NCI-H748 (cell line): ENCODE measurements at regions not wholly inside any gene's neighbourhood (a gene's known extent, or its start where the extent isn't known, plus 50 kb on each side); places are given as distances from the start of the nearest gene placed in this dataset.

Experiments
- DNase-seq: peaks from one replicate; lab custom pipeline; 2025; ENCODE audit not compliant: unreplicated experiment; lab: John Stamatoyannopoulos, UW

- DNase-seq: no peak
Observed at GRCh38 chr18:25962919-25963318, 127.5 kb downstream of the SS18 start.

GRCh38 chr18:25962176-25962575 is 128.2 kb downstream of the SS18 start:
- no peak for DNase-seq

DNA sequence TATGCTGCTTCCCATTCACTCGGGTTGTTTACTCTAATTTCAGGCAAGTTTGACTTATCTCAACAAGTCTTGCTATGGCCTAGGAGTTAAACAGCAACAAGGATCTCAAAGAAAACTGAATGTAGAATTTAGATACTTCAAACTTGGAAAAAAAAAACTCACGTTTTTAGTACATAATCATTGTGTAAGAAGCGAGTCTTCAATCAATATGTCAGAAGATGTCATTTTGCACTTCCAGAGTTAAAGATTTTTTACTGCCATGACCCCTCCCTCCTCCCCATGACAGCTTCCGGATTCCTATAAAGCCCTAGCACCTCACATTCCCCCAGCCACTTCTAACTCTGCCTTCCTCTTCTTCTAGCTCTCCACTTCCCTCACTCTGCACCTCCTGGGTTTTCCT is 133.4 kb downstream of the SS18 start:
- no peak for DNase-seq

GRCh38 chr18:25953111-25953510 is 137.3 kb downstream of the SS18 start:
- DNase-seq: no peak

DNA sequence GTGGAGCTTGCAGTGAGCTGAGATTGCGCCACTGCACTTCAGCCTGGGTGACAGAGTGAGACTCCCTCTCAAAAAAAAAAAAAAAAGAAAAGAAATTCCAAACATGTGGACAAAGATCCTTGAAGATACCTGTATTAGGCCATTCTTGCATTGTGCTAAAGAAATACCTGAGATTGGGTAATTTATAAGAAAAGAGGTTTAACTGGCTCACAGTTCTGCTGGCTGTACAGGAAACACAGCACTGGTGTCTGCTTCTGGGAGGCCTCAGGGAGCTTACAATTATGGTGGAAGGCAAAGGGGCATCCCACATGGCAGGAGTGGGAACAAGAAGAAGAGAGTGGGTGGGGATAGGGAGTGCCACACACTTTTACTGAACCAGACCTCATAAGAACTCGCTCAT is 140.1 kb downstream of the SS18 start:
- DNase-seq: no peak

DNA sequence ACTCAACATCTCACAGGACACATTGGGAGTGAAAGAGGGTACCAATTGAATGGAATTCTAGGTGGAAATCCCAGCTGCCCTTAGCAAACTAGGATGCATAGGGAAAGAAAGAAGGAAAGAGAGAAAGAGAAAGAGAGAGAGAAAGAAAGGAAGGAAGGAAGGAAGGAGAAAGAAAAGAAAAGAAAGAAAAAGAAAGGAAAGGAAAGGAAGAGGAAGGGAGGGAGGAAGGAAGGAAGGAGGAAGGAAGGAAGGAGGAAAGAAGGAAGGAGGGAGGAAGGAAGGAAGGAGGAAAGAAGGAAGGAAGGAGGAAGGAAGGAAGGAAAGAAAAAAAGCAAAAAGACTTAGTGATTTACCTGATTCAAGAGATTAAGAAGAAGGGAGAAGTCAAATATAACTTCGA is 143.9 kb downstream of the SS18 start:
- no peak for DNase-seq

GRCh38 chr18:25935356-25935755 is 155.1 kb downstream of the SS18 start:
- no peak for DNase-seq

DNA sequence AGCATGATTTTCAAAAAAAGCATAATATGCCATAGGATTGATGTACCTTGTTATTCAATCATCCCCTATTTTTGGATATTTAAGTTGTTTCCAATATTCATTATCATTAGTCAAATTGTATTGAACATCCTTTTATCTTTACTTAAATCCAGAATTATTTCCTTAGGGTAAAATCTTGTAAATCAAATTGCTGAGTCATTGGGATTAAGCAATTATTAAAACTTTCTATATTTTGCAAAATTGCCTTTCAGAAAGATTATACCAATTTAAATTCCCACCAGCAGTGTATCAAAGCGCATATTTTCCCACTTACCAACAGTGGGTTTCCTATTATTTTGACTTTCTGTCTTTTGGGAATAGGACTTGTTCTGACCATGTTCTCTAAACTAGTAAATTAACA is 159.3 kb downstream of the SS18 start:
- DNase-seq: no peak

GRCh38 chr18:25929787-25930186 is 160.6 kb downstream of the SS18 start:
- DNase-seq: no peak

- no peak for DNase-seq
Observed at GRCh38 chr18:25927830-25928229, 162.6 kb downstream of the SS18 start.

DNA sequence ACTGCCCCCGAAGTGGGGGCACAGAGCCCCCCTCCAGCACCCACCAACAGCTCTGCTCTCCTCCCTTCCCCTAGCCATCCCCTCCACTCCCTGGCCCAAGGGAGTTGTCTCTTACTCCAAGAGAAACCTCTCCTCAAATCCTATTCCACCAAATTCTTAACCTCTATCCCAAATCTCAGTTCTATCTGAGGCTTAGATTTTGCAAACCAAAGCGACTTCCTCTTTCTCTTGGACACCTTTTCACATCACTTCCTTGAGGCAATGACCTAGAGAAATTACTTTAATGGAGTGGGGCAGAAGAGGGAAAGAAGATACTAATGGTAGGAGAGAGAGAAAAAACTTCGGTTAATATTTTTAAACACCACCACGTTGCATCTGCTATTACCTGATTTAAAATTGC is 167.2 kb downstream of the SS18 start:
- no peak for DNase-seq

DNA sequence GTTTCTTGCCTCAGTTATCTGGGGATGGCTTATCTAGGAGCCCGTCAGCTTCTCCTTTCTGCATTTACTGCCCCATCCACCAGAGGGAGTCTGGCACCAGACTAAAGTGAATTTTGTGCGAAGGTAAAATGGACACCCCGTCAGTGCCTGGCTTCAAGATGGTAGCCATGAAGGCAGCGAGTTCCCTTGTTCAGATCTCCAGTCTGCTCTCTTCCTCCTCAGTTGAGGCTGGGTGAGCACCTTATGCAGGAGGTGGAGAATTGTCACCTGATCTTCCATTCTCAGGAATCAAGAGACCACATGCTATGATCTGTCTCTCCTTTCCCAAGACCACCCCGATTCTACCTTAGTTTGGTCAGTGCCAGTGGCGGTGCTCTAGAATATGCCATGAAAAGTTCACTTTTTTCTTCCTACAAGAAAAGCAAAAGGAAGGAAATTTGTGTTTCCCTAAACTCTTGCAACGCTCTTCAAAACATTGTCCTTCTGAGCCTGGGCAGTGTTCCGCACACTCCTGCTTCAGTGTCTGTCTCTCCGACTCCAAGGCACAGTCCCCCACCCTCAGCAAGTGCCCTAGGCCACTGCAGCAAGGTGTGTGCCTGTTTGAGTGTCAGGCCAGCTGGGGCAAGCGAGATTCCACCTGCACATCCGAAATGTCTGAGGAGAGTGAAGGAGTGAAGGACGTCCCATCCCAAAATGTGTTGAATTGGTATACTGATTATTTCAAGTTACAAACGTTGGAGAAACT is 168.6 kb downstream of the SS18 start:
- peak; percentile 71 for DNase-seq

DNA sequence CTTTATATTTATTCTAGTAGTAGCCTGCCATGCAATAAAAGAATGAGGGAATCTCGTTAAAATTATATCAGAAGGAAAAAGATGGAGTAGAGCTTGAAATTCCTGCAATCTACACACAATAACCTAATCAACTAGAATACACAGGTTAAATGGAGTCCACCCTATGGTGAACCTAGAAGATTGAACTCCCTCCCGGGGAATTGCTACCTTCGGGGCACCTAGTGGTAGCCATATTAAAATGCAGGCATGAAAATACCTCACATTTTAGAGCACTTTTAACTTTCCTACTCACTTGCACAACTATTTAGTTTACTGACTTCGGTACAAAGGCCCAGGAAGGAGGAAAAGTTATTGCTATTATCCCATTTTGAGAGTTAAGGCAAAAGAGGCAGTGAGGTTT is 174.5 kb downstream of the SS18 start:
- no peak for DNase-seq

GRCh38 chr18:25898965-25899364 is 191.4 kb downstream of the SS18 start:
- no peak for DNase-seq

GRCh38 chr18:25896956-25897355 is 193.5 kb downstream of the SS18 start:
- DNase-seq: peak; percentile 15

GRCh38 chr18:25896178-25896780 is 194.1 kb downstream of the SS18 start:
- peak; percentile 89 for DNase-seq

DNA sequence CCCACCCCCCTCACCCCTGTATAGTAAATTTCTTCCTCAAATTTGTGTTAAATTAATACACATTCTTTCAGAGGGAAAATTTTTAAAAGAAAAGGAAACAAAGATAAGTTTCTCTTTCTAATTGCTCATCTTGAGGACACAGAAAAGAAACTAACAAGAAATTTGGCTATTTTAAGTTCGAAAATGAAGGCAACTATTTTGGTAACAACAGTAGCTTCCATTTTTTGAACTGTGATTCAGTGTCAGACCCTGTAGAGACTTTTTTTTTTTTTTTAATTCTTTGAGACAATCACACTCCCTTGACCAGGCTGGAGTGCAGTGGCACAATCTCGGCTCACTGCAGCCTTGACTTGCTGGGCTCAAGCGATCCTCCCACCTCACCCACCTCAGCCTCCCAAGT is 194.9 kb downstream of the SS18 start:
- no peak for DNase-seq

DNA sequence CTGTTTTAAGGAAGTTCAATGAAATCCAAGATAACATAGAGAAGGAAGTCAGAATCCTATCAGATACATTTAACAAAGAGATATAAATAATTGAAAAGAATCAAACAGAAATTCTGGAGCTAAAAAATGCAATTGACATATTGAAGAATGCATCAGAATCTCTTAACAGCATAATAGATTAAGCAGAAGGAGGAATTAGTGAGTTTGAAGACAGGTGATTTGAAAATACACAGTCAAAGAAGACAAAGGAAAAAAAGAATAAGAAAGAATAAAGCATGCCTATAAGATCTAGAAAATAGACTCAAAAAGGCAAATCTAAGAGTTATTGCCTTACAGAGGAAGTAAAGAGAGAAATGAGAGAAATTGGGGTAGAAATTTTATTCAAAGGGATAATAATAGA is 204.1 kb downstream of the SS18 start:
- DNase-seq: no peak

GRCh38 chr18:25883091-25883490 is 207.3 kb downstream of the SS18 start:
- peak; percentile 86 for DNase-seq

DNA sequence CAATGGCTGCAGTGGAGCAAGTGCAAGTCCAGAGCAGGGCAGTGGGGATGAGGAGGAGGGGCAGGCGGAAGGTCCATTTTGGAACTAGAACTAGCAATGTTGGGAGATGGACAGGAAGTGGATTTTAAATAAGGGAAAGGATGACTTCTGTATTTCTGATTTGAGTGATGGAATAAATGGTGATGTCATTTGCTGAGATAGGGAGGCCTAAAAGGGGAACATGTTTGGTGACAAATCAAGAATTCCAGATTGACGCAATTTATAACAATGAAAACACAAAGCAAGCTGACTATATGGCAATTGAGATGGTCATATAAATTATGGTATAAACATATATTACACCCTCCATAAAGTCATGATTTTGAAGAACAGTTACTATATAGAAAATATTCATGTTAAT is 209.3 kb downstream of the SS18 start:
- no peak for DNase-seq

GRCh38 chr18:25880441-25880840 is 210.0 kb downstream of the SS18 start:
- DNase-seq: no peak

DNA sequence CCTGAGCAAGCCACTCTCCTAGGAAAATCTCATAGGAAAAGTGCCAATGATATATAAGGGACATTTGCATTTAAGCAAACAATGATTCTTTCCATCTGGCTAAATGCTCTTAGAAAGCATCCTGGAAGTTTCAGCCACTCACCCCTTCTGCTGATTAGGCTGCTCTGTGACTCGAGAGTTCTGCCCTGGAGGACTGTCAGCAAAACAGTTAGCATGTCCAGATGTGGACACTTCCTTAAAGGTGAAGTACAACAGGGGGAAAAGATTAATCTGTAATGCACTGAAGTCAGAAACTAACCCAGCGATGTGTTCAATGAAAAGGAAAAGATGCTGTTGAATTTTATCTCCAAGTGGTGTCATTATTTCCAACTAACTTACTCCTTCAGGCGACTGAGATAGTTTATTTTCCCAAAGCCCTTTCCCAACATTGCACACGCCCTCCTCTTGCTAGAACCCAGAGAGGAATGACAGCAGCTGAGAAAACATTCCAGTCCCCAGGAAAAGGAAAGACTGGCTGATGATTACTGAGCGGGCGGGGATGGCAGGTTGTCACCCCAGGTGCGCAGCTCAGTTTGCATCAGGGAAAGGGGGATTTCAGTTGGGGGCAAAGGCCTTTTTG is 214.0 kb downstream of the SS18 start:
- peak; percentile 84 for DNase-seq
